ENCODE measurements at regions not wholly inside any gene's neighbourhood (a gene's known extent, or its start where the extent isn't known, plus 50 kb on each side); places are given as distances from the start of the nearest gene placed in this dataset.

DNA sequence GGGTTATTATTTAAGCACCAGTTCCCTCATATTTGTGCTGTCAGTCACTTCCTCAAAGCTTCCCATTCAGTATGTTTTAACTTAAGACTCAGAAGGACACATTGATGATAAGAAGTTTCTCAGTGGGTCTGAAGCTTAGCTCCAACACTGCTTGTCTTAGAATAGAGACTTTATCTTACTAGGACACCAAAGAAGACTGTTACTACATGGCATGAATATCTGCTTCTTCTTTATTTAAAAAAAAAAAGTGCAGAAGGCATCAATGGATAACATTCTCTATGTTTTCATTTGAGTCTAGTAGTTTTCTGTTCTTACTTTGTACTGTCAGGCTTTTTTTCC, 404.2 kb downstream of the DAD1 start:
- Histone ChIP-seq H3K36me3 (ENCODE audit: low read depth, missing control alignments) (no peaks in the 10 kb centered on the region), H3K4me3 (no peak overlapping the region), H3K9me3 (no peaks in the 10 kb centered on the region), H3K27me3 (no peaks in the 10 kb centered on the region), H3K27ac (no peak overlapping the region), H3K4me1 (no peaks in the 10 kb centered on the region)
- TF ChIP-seq, protein P1, sequence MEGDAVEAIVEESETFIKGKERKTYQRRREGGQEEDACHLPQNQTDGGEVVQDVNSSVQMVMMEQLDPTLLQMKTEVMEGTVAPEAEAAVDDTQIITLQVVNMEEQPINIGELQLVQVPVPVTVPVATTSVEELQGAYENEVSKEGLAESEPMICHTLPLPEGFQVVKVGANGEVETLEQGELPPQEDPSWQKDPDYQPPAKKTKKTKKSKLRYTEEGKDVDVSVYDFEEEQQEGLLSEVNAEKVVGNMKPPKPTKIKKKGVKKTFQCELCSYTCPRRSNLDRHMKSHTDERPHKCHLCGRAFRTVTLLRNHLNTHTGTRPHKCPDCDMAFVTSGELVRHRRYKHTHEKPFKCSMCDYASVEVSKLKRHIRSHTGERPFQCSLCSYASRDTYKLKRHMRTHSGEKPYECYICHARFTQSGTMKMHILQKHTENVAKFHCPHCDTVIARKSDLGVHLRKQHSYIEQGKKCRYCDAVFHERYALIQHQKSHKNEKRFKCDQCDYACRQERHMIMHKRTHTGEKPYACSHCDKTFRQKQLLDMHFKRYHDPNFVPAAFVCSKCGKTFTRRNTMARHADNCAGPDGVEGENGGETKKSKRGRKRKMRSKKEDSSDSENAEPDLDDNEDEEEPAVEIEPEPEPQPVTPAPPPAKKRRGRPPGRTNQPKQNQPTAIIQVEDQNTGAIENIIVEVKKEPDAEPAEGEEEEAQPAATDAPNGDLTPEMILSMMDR (IDR thresholded peaks at IDR 0.05) = no peak
- no peak for TF ChIP-seq POLR2A (IDR thresholded peaks at IDR 0.05)
- no peak for DNase-seq
- intact Hi-C loops (cut with DNase I; ENCODE audit: low total_unique reads) = no loop called here

DNA sequence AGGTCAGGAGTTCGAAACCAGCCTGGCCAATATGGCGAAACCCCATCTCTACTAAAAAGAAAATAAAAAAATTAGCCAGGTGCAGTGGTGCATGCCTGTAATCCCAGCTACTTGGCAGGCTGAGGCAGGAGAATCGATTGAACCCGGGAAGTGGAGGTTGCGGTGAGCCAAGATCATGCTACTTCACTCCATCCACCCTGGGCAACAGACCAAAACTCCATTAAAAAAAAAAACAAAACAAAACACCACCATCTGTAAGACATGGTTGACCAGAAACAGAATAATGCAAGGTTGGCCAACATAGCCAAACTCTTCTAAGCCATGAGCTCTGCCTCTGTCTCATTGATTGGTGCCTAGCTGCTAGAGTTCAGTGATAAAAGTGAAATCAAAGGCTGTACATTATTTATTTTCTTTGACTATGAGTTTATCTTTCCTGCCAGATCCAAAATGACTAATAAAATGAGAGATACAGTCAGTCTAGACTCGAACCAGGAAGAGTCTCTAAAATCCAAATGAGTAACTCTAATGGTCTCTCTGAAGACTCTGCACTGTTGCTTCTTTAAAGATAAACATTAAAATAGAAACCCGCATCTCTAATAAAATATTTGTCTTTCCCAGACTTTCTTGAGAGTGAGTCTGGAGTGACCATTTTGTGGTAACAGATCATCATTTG, 404.7 kb downstream of the DAD1 start:
- Histone ChIP-seq H3K4me1 (no peaks in the 10 kb centered on the region), H3K9me3 (no peaks in the 10 kb centered on the region), H3K27ac (no peak overlapping the region), H3K4me3 (no peak overlapping the region), H3K27me3 (no peaks in the 10 kb centered on the region), H3K36me3 (ENCODE audit: low read depth, missing control alignments) (no peaks in the 10 kb centered on the region)
- no peak for DNase-seq
- intact Hi-C loops (cut with DNase I; ENCODE audit: low total_unique reads) = no loop called here
- TF ChIP-seq, protein P1 (IDR thresholded peaks at IDR 0.05) = no peak
- no peak for TF ChIP-seq POLR2A (IDR thresholded peaks at IDR 0.05)
- 87 to 89% methylated on average over 7 of the region's 7 CpGs for WGBS, 2 donors

DNA sequence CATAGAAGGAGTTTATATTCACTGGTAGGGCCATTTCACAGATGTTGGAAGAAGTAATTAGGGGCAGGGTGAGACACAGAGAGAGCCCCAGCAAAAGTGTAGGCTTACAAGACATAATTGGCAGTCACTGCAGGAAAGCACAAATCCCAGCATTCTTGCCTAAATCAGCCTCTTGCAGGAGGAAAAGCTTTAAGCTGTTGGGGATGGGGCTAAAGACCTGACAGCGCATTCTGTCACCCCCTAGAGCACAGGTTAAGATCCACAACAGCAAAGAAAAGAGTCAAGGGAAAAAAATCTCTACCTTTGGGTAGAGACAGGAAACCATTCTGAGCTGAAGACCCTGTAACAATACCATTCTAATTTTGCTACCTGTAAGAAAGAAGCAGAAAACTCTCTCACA, 409.0 kb downstream of the DAD1 start:
- Histone ChIP-seq H3K4me1 (no peaks in the 10 kb centered on the region), H3K9me3 (no peaks in the 10 kb centered on the region), H3K27ac (no peak overlapping the region), H3K36me3 (ENCODE audit: low read depth, missing control alignments) (no peaks in the 10 kb centered on the region), H3K4me3 (no peak overlapping the region), H3K27me3 (no peaks in the 10 kb centered on the region)
- WGBS, 2 donors = 85 to 100% methylated on average over 1 of the region's 1 CpG
- no peak for TF ChIP-seq POLR2A (IDR thresholded peaks at IDR 0.05)
- TF ChIP-seq, protein P1 (IDR thresholded peaks at IDR 0.05) = no peak
- no peak for DNase-seq
- intact Hi-C loops (cut with DNase I; ENCODE audit: low total_unique reads) = no loop called here

DNA sequence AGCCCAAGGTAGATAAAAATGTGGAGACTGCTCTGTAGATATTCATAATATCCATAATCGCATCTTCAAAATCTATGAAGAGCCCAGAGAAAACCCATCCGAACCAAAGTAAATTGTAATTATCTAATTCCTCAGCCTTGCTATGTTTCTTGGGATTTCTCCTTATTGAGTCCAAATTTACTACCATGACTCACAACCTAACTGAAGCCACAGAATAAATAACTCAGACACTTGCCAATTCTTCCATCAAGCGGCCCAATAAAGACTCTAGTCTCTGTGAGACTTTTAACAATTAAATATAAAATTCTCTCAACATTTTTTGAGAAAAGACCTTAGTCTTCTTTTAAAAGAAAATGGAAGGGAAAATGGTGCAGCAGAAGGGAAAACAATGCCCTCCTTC, 409.8 kb downstream of the DAD1 start:
- intact Hi-C loops (cut with DNase I; ENCODE audit: low total_unique reads) = no loop called here
- no peaks in the 10 kb centered on the region for H3K36me3 ChIP-seq (ENCODE audit: low read depth, missing control alignments)
- DNase-seq = no peak
- no peak overlapping the region for H3K27ac ChIP-seq
- no peaks in the 10 kb centered on the region for H3K9me3 ChIP-seq
- WGBS, 2 donors = 86 to 96% methylated on average over 3 of the region's 3 CpGs
- no peaks in the 10 kb centered on the region for H3K4me1 ChIP-seq
- H3K27me3 ChIP-seq = no peaks in the 10 kb centered on the region
- no peak overlapping the region for H3K4me3 ChIP-seq
- no peak for TF ChIP-seq POLR2A (IDR thresholded peaks at IDR 0.05)
- TF ChIP-seq, protein P1 (IDR thresholded peaks at IDR 0.05) = no peak

DNA sequence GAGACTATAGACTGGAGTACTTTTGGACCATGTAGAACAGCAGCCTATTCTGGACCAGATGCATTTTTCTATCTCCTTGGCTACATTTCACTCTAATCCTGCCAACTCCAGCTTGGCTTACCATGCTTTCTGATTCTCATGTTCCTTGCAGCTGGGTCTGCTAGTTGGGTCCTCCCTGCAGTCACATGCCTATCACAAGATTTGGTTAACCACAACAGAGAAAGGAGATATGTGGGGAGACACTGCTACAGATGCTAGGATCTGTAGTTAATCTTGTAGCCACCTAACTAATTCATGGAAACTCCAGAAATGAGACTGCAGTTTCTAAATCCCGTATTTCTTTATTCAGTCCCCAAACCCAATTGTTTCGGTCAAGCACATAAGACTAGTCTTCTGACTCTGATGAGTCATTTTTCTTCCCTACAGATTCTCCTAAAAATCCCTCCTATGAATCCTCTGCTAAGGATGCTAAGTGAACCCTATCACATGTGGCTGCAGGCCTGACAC, 410.6 kb downstream of the DAD1 start:
- DNase-seq = no peak
- Histone ChIP-seq H3K4me3 (no peak overlapping the region), H3K27me3 (no peaks in the 10 kb centered on the region), H3K36me3 (ENCODE audit: low read depth, missing control alignments) (no peaks in the 10 kb centered on the region), H3K4me1 (no peaks in the 10 kb centered on the region), H3K27ac (no peak overlapping the region), H3K9me3 (no peaks in the 10 kb centered on the region)
- TF ChIP-seq, protein P1 (IDR thresholded peaks at IDR 0.05) = no peak
- no peak for TF ChIP-seq POLR2A (IDR thresholded peaks at IDR 0.05)
- WGBS, 2 donors = 74 to 85% methylated on average over 2 of the region's 2 CpGs
- intact Hi-C loops (cut with DNase I; ENCODE audit: low total_unique reads) = no loop called here
